GM12873 (cell line): ENCODE measurements at regions not wholly inside any gene's neighbourhood (a gene's known extent, or its start where the extent isn't known, plus 50 kb on each side); places are given as distances from the start of the nearest gene placed in this dataset.

Source experiments
- TF ChIP-seq, protein P1 (sequence below): IDR thresholded peaks from 2 replicates; pipeline ENCODE4 v1.5.1; 2012; ENCODE audit warnings: low read depth, mild to moderate bottlenecking, moderate library complexity, low read length, control low read depth; ENCODE audit not compliant: insufficient read depth; ENCODE audit errors: missing control alignments

DNA sequence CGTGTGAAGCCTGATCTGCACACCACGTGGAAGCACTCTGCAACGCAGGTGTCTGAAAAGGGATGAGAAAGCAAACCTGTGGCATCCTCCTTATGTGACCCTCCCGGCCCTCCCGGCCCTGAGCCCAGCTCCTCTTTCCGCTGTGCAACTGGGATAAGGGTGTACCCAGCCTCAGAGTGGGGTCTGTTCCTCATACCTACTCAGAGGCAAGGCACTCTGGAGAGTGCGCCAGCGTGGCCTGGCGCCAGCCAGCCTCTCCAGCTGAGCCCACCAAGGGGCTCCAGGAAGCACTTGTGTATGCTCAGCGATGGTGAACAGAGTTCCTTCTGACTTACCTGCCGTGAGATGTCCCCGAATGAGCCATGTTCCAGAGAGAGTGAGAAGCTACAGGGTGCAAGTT lies 102.8 kb downstream of the IRX1 start:
- TF ChIP-seq, protein P1, sequence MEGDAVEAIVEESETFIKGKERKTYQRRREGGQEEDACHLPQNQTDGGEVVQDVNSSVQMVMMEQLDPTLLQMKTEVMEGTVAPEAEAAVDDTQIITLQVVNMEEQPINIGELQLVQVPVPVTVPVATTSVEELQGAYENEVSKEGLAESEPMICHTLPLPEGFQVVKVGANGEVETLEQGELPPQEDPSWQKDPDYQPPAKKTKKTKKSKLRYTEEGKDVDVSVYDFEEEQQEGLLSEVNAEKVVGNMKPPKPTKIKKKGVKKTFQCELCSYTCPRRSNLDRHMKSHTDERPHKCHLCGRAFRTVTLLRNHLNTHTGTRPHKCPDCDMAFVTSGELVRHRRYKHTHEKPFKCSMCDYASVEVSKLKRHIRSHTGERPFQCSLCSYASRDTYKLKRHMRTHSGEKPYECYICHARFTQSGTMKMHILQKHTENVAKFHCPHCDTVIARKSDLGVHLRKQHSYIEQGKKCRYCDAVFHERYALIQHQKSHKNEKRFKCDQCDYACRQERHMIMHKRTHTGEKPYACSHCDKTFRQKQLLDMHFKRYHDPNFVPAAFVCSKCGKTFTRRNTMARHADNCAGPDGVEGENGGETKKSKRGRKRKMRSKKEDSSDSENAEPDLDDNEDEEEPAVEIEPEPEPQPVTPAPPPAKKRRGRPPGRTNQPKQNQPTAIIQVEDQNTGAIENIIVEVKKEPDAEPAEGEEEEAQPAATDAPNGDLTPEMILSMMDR = no peak

DNA sequence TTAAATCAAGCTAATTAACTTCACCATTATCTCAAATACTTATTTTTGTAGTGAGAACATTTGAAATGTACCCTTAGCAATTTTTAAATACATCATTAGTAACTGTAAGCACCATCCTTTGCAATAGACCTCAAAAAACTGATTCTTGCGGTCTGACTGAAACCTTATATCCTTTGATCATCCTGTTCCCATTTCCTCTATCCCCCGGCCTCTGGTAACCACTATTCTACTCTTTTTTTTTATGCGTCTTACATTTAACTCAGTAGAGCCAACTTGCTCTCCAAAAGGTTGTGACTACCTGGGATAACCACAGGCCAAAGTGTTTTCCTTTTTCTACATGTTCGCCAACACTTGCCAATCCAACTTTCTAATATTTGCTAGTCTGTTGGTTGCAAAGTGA lies 106.1 kb downstream of the IRX1 start:
- TF ChIP-seq, protein P1 = no peak

DNA sequence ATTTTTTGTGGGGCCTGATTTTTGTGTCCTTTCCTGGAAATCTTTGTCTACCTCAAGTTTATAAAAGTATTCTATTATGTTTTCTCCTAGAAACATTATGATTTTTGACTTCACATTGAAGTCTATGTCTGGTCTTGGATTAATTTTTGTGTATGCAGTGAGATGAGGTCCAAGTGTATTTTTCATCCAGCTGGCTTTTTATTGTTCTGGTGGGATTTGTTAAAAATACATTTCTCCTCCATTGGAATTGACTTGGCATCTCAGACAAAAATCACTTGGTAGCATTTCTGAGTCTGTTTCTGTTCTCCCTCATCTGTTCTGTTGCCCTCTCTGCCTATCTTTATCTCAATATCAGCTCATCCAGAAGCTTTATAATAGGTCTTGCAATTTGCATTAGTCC lies 109.0 kb downstream of the IRX1 start:
- TF ChIP-seq, protein P1 = no peak

DNA sequence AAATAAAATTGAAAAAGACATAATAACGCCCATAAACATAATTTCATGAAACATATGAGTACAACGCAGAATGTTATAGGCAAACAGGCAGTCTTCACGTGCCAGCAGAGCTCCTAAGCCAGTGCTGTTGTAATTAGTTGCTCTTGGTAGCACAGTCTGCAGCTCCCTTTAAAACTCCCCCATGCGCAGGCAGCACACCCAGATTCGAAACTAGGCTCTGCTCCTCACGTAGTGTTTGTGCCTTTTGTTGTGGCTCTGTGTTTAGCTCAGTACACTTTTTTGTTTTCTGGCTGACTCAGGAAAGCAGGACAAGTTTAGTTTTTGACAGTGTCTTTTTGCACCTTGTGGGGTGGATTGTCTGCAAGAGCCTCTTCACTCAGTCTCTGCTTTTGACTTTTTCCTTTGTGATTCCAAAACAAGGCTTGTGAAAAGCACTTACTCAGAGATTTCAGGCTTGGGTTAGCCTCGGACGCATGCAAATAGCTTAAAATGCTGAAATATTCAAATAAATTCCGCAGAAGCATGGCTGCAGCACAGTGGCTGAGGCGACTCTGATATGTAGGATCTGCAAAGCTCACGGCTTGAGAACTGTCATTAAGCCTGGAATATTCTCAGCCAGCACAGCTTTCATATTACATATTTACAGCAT lies 113.6 kb downstream of the IRX1 start:
- TF ChIP-seq, protein P1 = no peak

DNA sequence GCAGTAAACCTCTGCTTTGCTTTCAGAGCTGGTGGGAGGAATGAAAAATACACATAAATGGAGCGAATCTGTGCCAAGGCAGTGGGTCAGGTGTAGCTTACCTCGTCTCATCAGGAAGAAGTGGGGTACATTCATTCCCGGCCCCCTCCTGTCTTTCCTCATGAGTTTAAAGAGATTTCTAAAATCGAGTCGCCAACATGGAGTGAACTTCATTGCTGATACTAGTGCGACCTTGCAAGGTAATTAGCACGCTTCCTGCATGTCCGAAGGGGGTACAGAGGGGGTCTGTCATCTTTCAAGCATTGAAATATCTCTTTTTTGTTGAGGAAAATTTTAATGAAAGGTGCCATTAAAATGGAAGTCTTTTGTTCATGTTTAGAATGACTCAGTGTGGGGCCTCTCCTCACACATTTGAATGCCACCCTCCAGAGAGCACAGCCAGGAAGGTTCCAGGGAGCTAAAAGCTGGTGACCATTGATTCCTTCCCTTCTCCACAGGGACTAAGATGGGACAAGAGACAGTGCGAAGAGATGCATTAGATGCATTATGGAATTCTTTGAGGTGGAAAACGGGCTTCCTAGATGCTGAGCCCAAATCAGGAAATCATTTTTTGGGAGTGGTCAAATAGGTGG lies 114.2 kb downstream of the IRX1 start:
- TF ChIP-seq, protein P1 = no peak

DNA sequence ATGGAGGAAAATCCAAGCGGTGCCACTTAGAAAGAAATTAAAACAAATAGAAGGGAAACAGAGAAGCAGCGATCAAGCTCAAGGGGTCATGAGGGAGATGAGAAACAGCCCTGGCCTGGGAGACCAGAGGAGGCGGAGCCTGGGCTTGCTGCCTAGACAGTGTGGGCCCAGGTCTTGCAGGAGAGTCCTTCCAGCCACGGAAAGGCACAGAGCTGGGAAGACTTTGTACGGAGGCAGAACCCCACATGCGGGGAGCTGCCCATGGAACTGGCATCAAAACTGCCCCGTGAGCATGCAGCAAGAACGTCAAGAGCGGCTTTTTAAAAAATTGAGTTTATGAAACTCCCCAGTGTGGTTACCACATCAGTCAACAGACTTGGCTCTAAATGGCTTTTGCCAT lies 119.4 kb downstream of the IRX1 start:
- TF ChIP-seq, protein P1 = no peak

DNA sequence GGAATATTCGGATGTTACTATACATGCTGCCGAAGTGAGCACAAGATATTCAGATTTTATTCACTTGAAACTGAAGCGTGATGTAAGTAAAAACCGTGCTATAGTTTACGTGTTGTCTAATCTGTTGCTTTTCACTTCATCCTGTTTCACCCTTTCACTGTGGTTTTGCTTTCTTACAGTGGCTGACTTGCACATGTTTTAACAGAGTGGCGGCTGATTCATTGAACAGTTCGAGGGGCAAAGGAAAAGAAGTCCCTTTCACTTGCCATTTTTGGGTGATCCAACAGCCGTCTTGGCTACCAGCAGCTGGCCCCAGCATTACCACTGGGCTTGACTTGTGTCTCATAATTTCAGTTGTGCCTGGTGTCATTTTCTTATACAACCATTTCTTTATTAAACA lies 134.0 kb downstream of the IRX1 start:
- TF ChIP-seq, protein P1 = no peak
